ENCODE measurements at regions not wholly inside any gene's neighbourhood (a gene's known extent, or its start where the extent isn't known, plus 50 kb on each side); places are given as distances from the start of the nearest gene placed in this dataset.

DNA sequence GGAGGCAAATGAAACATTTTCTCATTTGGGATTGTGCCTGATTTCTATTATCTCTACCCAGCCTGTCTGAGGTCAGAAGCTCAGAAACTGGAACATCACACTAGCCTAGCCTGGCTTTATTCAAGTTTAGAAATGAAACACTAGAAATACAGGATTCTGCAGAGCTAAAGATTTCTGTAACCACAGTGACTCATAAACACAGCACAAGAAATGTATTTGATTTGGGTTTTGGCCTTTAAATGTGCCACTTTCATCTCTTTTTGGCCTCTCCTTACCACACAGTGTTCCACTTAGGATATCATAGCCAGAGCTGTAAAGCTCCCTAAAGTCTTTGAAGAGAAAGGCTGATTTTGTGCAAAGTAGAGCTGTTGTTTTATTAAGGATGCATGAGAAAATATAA, 307.5 kb downstream of the EMP1 start:
- in situ Hi-C loops (cut with HindIII; ENCODE audit: low pct_unique_long_range_greater_than_20kb, low sequenced_read_pairs), result no loop called here

GRCh38 chr12:13503094-13503835, 306.7 kb downstream of the EMP1 start:
- in situ Hi-C loops (cut with HindIII; ENCODE audit: low pct_unique_long_range_greater_than_20kb, low sequenced_read_pairs), result no loop called here
- DNase-seq (ENCODE audit: low read depth), result no peak

More for the DNA sequence above, 307.5 kb downstream of the EMP1 start:
- no peak for DNase-seq (ENCODE audit: low read depth)

- no peak for DNase-seq (ENCODE audit: low read depth)
- in situ Hi-C loops (cut with HindIII; ENCODE audit: low pct_unique_long_range_greater_than_20kb, low sequenced_read_pairs), result no loop called here
These were observed 302.5 kb downstream of the EMP1 start for GRCh38 chr12:13499008-13499407.

DNA sequence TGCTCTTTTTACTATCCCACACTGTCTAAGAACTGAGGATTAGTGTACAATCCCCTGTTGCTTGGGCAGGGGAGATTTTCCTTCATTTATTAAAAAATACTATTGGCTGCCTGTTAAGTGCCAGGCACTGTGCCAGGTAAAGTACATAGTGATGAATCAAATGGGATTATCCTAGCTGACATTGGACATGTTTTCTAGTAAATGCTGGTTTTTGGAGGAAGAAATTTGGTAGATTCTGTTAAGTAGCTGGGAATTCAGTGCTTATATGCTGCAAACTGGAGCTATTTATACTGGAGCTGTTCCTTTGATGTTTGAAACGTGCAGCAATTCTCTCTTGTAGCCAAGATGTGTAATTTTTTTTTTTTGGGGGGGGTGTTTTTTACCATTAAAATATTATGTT, 299.6 kb downstream of the EMP1 start:
- DNase-seq (ENCODE audit: low read depth), result no peak
- in situ Hi-C loops (cut with HindIII; ENCODE audit: low pct_unique_long_range_greater_than_20kb, low sequenced_read_pairs), result no loop called here

DNA sequence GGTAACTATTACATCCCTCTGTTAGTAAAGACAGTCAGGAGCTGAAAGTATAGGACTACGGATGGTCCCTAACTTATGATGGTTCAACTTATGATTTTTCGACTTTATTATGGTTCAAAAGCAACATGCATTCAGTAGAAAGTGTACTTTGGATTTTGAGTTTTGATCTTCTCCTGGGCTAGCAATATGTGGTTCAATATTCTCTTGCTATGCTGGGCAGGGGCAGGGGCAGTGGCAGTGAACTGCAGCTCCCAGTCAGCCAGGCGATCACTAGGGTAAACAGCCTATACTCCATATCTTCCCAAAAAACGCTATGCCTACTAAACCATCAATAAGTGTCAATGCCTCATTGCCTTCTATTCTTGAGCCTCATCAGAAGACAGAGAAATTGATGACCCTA, 292.7 kb downstream of the EMP1 start:
- in situ Hi-C loops (cut with HindIII; ENCODE audit: low pct_unique_long_range_greater_than_20kb, low sequenced_read_pairs), result no loop called here
- DNase-seq (ENCODE audit: low read depth), result no peak

DNA sequence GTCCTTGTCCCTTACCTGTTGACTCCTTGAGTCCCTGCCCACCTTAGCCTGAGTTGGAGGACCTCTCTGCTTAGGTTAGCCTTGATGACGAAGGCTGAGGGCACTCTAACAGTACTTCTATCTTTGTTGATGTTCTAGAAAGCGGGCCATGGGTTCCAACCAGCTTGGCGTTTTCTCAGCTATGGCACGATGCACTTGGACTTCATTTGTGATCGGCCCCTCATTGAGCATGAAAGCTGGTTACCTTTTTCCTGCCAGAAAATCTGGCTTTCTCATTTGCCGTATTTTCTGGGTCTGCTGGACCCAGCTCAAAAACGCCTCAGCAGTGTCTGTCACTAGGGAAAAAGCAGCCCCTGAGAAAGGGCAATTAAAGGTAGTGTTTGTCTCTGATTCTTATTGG, 290.8 kb downstream of the EMP1 start:
- in situ Hi-C loops (cut with HindIII; ENCODE audit: low pct_unique_long_range_greater_than_20kb, low sequenced_read_pairs), result no loop called here
- no peak for DNase-seq (ENCODE audit: low read depth)

- DNase-seq (ENCODE audit: low read depth), result no peak
- in situ Hi-C loops (cut with HindIII; ENCODE audit: low pct_unique_long_range_greater_than_20kb, low sequenced_read_pairs), result no loop called here
These were observed 290.3 kb downstream of the EMP1 start for GRCh38 chr12:13486794-13487193.

DNA sequence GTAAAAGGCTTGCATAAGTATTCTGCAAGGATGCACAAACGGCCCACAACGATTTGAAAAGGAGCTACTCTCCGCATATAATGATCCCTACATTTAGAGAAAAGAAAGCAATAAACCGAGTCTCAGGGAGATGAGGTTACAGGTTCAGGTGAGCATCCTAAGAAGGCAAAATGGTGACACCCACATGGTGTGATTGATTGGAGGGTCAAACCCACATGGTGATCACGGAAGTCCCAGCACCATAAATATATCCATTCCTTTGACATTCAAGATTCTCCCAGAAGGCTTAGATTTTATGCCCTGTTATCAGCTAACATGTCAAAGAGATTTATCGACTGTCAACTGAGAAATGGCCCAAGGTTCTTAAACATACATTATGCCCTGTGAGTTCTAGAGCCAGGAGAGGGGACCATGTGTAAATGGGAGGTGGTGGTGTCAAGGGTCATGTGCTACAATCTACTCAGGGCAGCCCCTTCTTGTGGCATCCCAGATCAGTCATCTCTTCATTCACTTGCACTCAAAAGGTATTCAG, 282.2 kb downstream of the EMP1 start:
- DNase-seq (ENCODE audit: low read depth), result no peak
- in situ Hi-C loops (cut with HindIII; ENCODE audit: low pct_unique_long_range_greater_than_20kb, low sequenced_read_pairs), result no loop called here

GRCh38 chr12:13474381-13474780, 277.9 kb downstream of the EMP1 start:
- in situ Hi-C loops (cut with HindIII; ENCODE audit: low pct_unique_long_range_greater_than_20kb, low sequenced_read_pairs), result no loop called here
- DNase-seq (ENCODE audit: low read depth), result no peak

GRCh38 chr12:13472690-13473089, 276.2 kb downstream of the EMP1 start:
- in situ Hi-C loops (cut with HindIII; ENCODE audit: low pct_unique_long_range_greater_than_20kb, low sequenced_read_pairs), result no loop called here
- DNase-seq (ENCODE audit: low read depth), result no peak

DNA sequence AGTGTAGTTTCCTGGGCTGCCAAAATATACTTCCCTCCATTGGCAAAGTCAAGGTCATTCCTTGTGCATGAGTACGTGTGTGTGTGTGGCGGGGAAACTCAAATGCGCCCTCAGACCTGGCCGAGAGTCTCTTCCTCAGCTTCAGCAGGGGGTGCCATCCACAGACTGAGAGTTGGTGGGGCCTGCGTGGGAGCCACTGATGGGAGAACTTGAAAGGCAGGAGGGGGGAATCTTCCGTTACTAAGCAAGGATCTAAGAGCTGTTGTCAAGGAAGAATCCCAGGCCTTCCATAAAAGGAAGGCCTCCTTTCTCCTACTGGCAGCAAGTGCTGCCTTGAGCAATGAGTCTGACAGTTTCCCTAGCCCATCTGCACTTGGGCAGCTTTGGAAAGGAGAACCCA, 274.9 kb downstream of the EMP1 start:
- in situ Hi-C loops (cut with HindIII; ENCODE audit: low pct_unique_long_range_greater_than_20kb, low sequenced_read_pairs), result no loop called here
- no peak for DNase-seq (ENCODE audit: low read depth)

GRCh38 chr12:13465635-13466034, 269.1 kb downstream of the EMP1 start:
- DNase-seq (ENCODE audit: low read depth), result no peak
- in situ Hi-C loops (cut with HindIII; ENCODE audit: low pct_unique_long_range_greater_than_20kb, low sequenced_read_pairs), result no loop called here

DNA sequence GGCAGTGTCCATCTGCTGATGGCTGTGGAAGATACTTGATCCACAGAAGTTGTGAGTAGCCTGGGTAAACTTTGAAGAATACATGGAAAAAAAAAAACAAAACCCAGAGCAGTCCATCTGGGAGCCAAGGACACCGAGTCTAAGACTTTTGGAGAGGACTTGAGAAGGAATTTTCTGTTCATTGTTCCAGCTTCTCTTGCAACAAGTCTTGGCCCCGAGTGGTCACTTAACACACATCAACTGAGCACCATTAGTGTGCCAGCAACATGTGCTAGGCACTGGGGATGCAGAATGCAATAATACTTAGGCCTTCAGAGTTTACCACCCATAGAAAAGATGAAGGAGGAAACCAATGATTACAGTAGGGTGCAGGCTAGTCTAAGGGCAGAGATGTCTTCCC, 266.7 kb downstream of the EMP1 start:
- no peak for DNase-seq (ENCODE audit: low read depth)
- in situ Hi-C loops (cut with HindIII; ENCODE audit: low pct_unique_long_range_greater_than_20kb, low sequenced_read_pairs), result no loop called here

DNA sequence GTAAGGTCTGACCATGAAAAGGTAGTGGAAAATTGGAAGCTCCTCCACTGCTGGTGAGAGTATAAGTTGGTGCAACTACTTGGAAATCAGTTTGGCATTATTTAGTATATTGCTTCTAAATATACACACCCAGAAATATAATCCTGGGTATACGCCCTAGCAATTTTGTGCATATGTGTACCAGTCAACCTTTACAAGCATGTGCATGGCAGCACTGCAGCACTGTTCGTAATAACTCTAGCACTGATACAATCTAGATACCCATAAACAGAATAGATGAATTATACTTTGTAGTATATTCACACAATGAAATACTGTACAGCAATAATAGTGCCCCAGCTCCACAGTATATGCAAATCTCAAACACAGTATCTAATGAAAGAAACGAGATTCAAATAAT, 265.9 kb downstream of the EMP1 start:
- no peak for DNase-seq (ENCODE audit: low read depth)
- in situ Hi-C loops (cut with HindIII; ENCODE audit: low pct_unique_long_range_greater_than_20kb, low sequenced_read_pairs), result no loop called here

DNA sequence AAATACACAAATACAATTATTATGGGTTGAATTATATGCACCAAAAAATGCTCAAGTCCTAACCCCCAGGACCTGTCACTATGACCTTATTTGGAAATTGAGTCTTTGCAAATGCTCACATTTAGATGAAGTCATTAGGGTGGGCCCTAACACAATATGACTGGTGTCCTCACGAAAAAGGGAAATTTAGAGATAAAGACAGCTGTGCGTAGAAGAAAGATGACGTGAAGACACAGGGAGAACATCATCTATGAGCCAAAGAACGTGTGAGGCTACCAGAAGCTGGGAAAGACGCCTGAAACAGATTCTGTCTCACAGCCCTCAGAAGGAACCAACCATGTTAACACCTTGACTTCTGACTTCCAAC, 259.2 kb downstream of the EMP1 start:
- in situ Hi-C loops (cut with HindIII; ENCODE audit: low pct_unique_long_range_greater_than_20kb, low sequenced_read_pairs), result no loop called here

GRCh38 chr12:13454991-13455777, 258.7 kb downstream of the EMP1 start:
- in situ Hi-C loops (cut with HindIII; ENCODE audit: low pct_unique_long_range_greater_than_20kb, low sequenced_read_pairs), result no loop called here
- no peak for DNase-seq (ENCODE audit: low read depth)

More for the DNA sequence above, 259.2 kb downstream of the EMP1 start:
- DNase-seq (ENCODE audit: low read depth), result no peak

DNA sequence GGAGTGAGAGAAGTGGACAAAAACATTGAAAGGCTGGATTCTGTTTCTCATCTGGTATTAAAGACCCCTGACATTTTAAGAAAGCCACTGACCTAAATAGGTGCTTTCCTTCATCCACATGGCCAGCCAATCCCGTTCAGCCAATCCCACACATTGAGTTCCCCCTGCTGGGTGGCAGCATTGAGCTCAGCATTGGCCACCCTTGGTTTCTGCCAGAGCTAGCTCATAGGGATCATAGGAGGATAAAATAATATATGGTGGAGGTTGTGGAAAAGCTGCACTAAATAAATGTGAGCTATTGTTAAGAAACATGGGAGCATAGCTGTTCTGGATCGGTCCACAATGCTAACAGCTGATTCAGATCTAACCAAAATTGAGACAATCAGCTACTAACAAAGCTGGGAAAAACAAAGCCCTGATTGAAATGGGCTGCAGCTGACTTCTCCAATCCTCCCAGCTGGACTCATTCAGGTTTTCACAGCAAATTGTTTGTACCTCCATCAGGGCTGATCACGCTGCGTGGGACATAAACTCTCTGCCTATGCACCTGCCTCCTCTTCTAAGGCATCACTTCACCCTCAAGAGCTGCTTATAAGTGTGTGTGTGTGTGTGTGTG, 256.5 kb downstream of the EMP1 start:
- no peak for DNase-seq (ENCODE audit: low read depth)
- in situ Hi-C loops (cut with HindIII; ENCODE audit: low pct_unique_long_range_greater_than_20kb, low sequenced_read_pairs), result no loop called here

- DNase-seq (ENCODE audit: low read depth), result no peak
- in situ Hi-C loops (cut with HindIII; ENCODE audit: low pct_unique_long_range_greater_than_20kb, low sequenced_read_pairs), result no loop called here
These were observed 255.2 kb downstream of the EMP1 start for GRCh38 chr12:13451776-13452175.
